PFSK-1 (cell line): ENCODE measurements at regions not wholly inside any gene's neighbourhood (a gene's known extent, or its start where the extent isn't known, plus 50 kb on each side); places are given as distances from the start of the nearest gene placed in this dataset.

Experiments used
- FOXP2 ChIP-seq: optimal IDR thresholded peaks from 2 replicates; pipeline ENCODE3; 2011; ENCODE audit warnings: borderline replicate concordance, control low read depth, inconsistent platforms; ENCODE audit not compliant: insufficient read depth; ENCODE audit errors: extremely low read length, extremely low read depth
- POLR2AphosphoS5 ChIP-seq: IDR thresholded peaks from 2 replicates; pipeline ENCODE4 v1.6.1; 2012; ENCODE audit warnings: low read depth, mild to moderate bottlenecking, control low read depth, low read length, moderate library complexity
- REST ChIP-seq, 2 experiments: IDR thresholded peaks; 2 replicates each; pipeline versions ENCODE4 v1.6.1 to v1.8.0; 2011 to 2012; ENCODE audit warnings: low read depth in 2 of 2, low read length in 2 of 2, control low read depth in 1 of 2, inconsistent platforms in 1 of 2, mild to moderate bottlenecking in 1 of 2, moderate library complexity in 1 of 2; ENCODE audit not compliant: insufficient read depth in 1 of 2
- SIN3A ChIP-seq: IDR thresholded peaks from 2 replicates; pipeline ENCODE4 v1.6.1; 2012; ENCODE audit warnings: mild to moderate bottlenecking, low read length, moderate library complexity, borderline replicate concordance; ENCODE audit not compliant: insufficient read depth
- TAF1 ChIP-seq: IDR thresholded peaks from 2 replicates; pipeline ENCODE4 v1.6.1; 2012; ENCODE audit warnings: low read length, control low read depth, borderline replicate concordance; ENCODE audit not compliant: insufficient read depth

GRCh38 chr4:65918872-65919271 is 248.6 kb upstream of the EPHA5 start:
- TF ChIP-seq REST (IDR thresholded peaks at IDR 0.05; ENCODE audit: insufficient read depth in 1 of 2, low read depth in 2 of 2, low read length in 2 of 2) (no peak), SIN3A (no peak), TAF1 (no peak), POLR2AphosphoS5 (no peak), FOXP2 (no peak)

- no peak for TF ChIP-seq REST (IDR thresholded peaks at IDR 0.05; ENCODE audit: insufficient read depth in 1 of 2, low read depth in 2 of 2, low read length in 2 of 2)
- TF ChIP-seq TAF1, result no peak
- no peak for TF ChIP-seq SIN3A
- no peak for TF ChIP-seq FOXP2
- TF ChIP-seq POLR2AphosphoS5, result no peak
Observed at GRCh38 chr4:65918212-65918611, 247.9 kb upstream of the EPHA5 start.

- no peak for TF ChIP-seq TAF1
- TF ChIP-seq SIN3A, result no peak
- no peak for TF ChIP-seq FOXP2
- TF ChIP-seq POLR2AphosphoS5, result no peak
- TF ChIP-seq REST (IDR thresholded peaks at IDR 0.05; ENCODE audit: insufficient read depth in 1 of 2, low read depth in 2 of 2, low read length in 2 of 2), result no peak
Observed at GRCh38 chr4:65917486-65917885, 247.2 kb upstream of the EPHA5 start.

- TF ChIP-seq SIN3A, result no peak
- no peak for TF ChIP-seq REST (IDR thresholded peaks at IDR 0.05; ENCODE audit: insufficient read depth in 1 of 2, low read depth in 2 of 2, low read length in 2 of 2)
- no peak for TF ChIP-seq POLR2AphosphoS5
- TF ChIP-seq TAF1, result no peak
- no peak for TF ChIP-seq FOXP2
Observed at GRCh38 chr4:65911720-65912119, 241.4 kb upstream of the EPHA5 start.
